ENCODE measurements at regions not wholly inside any gene's neighbourhood (a gene's known extent, or its start where the extent isn't known, plus 50 kb on each side); places are given as distances from the start of the nearest gene placed in this dataset.
"Not testable (repeated sequence)": the region's sequence is repeated elsewhere in the genome, so short reads cannot be mapped to it uniquely, and the experiment has no call there.

- no peak for DNase-seq (ENCODE audit: low spot score)
- Mint-ChIP-seq H3K36me3 (ENCODE audit: low read depth) (no peaks in the 10 kb centered on the region), H3K4me1 (ENCODE audit: low read depth) (no peaks in the 10 kb centered on the region), H3K4me3 (no peak overlapping the region), H3K27me3 (ENCODE audit: low read depth) (no peaks in the 10 kb centered on the region), H3K27ac (no peak overlapping the region), H3K9me3 (no peaks in the 10 kb centered on the region)
Observed at GRCh38 chr1:228546541-228547463, 59.6 kb downstream of the RNF187 start.

- no peak for DNase-seq (ENCODE audit: low spot score)
- Mint-ChIP-seq H3K9me3 (no peaks in the 10 kb centered on the region), H3K4me1 (ENCODE audit: low read depth) (no peaks in the 10 kb centered on the region), H3K27ac (no peak overlapping the region), H3K36me3 (ENCODE audit: low read depth) (no peaks in the 10 kb centered on the region), H3K27me3 (ENCODE audit: low read depth) (no peaks in the 10 kb centered on the region), H3K4me3 (no peak overlapping the region)
Observed at GRCh38 chr1:228547464-228547792, 60.2 kb downstream of the RNF187 start.

GRCh38 chr1:228548788-228549187, 61.6 kb downstream of the RNF187 start:
- no peak for DNase-seq (ENCODE audit: low spot score)
- H3K4me3 Mint-ChIP-seq, result no peak overlapping the region
- H3K27me3 Mint-ChIP-seq (ENCODE audit: low read depth), result no peaks in the 10 kb centered on the region
- H3K27ac Mint-ChIP-seq, result no peak overlapping the region
- no peaks in the 10 kb centered on the region for H3K4me1 Mint-ChIP-seq (ENCODE audit: low read depth)
- no peaks in the 10 kb centered on the region for H3K9me3 Mint-ChIP-seq
- H3K36me3 Mint-ChIP-seq (ENCODE audit: low read depth), result no peaks in the 10 kb centered on the region

GRCh38 chr1:228552596-228553176, 65.5 kb downstream of the RNF187 start:
- no peak for DNase-seq (ENCODE audit: low spot score)
- Mint-ChIP-seq H3K27ac (no peak overlapping the region), H3K4me3 (no peak overlapping the region), H3K4me1 (ENCODE audit: low read depth) (no peaks in the 10 kb centered on the region), H3K36me3 (ENCODE audit: low read depth) (no peaks in the 10 kb centered on the region), H3K9me3 (peaks cover 10% of the 10 kb centered on the region), H3K27me3 (ENCODE audit: low read depth) (no peaks in the 10 kb centered on the region)

GRCh38 chr1:228554107-228554506, 66.9 kb downstream of the RNF187 start:
- peaks cover 10% of the 10 kb centered on the region for H3K9me3 Mint-ChIP-seq
- H3K4me1 Mint-ChIP-seq (ENCODE audit: low read depth), result no peaks in the 10 kb centered on the region
- no peak for DNase-seq (ENCODE audit: low spot score)
- H3K4me3 Mint-ChIP-seq, result no peak overlapping the region
- H3K36me3 Mint-ChIP-seq (ENCODE audit: low read depth), result peaks cover 1% of the 10 kb centered on the region
- H3K27ac Mint-ChIP-seq, result no peak overlapping the region
- H3K27me3 Mint-ChIP-seq (ENCODE audit: low read depth), result peaks cover 2% of the 10 kb centered on the region

- Mint-ChIP-seq H3K4me1 (ENCODE audit: low read depth) (no peaks in the 10 kb centered on the region), H3K36me3 (ENCODE audit: low read depth) (peaks cover 1% of the 10 kb centered on the region), H3K27ac (no peak overlapping the region), H3K27me3 (ENCODE audit: low read depth) (peaks cover 2% of the 10 kb centered on the region), H3K4me3 (no peak overlapping the region), H3K9me3 (peaks cover 10% of the 10 kb centered on the region)
- DNase-seq (ENCODE audit: low spot score), result no peak
Observed at GRCh38 chr1:228555074-228555994, 68.2 kb downstream of the RNF187 start.

- not testable (repeated sequence) for H3K27me3 Mint-ChIP-seq (ENCODE audit: low read depth); H3K4me3 Mint-ChIP-seq; H3K4me1 Mint-ChIP-seq (ENCODE audit: low read depth); H3K27ac Mint-ChIP-seq; H3K36me3 Mint-ChIP-seq (ENCODE audit: low read depth)
- DNase-seq (ENCODE audit: low spot score), result peak; percentile 41
- H3K9me3 Mint-ChIP-seq, result peaks cover 10% of the 10 kb centered on the region
Observed at GRCh38 chr1:228556634-228557430, 69.7 kb downstream of the RNF187 start.

Data from T-helper 2 cell treated with Interferon-gamma antibody and Interleukin-4, amounts not matched to agents 5 μg/mL and 100 μg/mL, for 36 hours (primary cell).